Stimulated activated naive CD8-positive, alpha-beta T cell treated with anti-CD3 and anti-CD28 coated beads, Interleukin-15, amount 100 ng/mL, for 72 hours (primary cell): ENCODE measurements at regions not wholly inside any gene's neighbourhood (a gene's known extent, or its start where the extent isn't known, plus 50 kb on each side); places are given as distances from the start of the nearest gene placed in this dataset.
A peak's percentile ranks its signal among the peaks of the same experiment; 100 is the strongest.
"Not testable (repeated sequence)": the region's sequence is repeated elsewhere in the genome, so short reads cannot be mapped to it uniquely, and the experiment has no call there.

ENCODE experiments used
- ATAC-seq: fragments of 150-1000 bp; cut with Tn5 transposase; 2 replicates; pipeline ENCODE4 v1.10.0; 2021; ENCODE audit warnings: mild to moderate bottlenecking, moderate library complexity
- DNase-seq, 2 donors: peaks; one replicate each; pipeline ENCODE4 v3.0.0; 2021 to 2022
- H3K27ac Mint-ChIP-seq, 2 donors: one replicate each; pipeline ENCODE4 v1.8.0; 2022; ENCODE audit warnings: mild to moderate bottlenecking in 2 of 2, mixed read lengths in 2 of 2, moderate library complexity in 2 of 2
- H3K27me3 Mint-ChIP-seq: one replicate; pipeline ENCODE4 v1.8.0; 2022; ENCODE audit warnings: mixed read lengths
- H3K4me1 Mint-ChIP-seq: one replicate; pipeline ENCODE4 v1.8.0; 2022; ENCODE audit warnings: mild to moderate bottlenecking, mixed read lengths
- H3K4me3 Mint-ChIP-seq, 2 donors: one replicate each; pipeline ENCODE4 v1.8.0; 2022; ENCODE audit warnings: mild to moderate bottlenecking in 2 of 2, mixed read lengths in 2 of 2, moderate library complexity in 1 of 2
- H3K9me3 Mint-ChIP-seq, 2 donors: one replicate each; pipeline ENCODE4 v1.8.0; 2022; ENCODE audit warnings: mixed read lengths in 2 of 2

GRCh38 chr9:2269778-2270177 is 254.6 kb downstream of the SMARCA2 start:
- no peak overlapping the region for H3K4me3 Mint-ChIP-seq
- H3K27ac Mint-ChIP-seq = no peak overlapping the region
- H3K9me3 Mint-ChIP-seq = no peaks in the 10 kb centered on the region
- ATAC-seq (no peak), DNase-seq (no peak)
- H3K27me3 Mint-ChIP-seq = peaks cover 28% of the 10 kb centered on the region
- H3K4me1 Mint-ChIP-seq = no peaks in the 10 kb centered on the region

GRCh38 chr9:2270565-2270964 is 255.4 kb downstream of the SMARCA2 start:
- no peak overlapping the region for H3K4me3 Mint-ChIP-seq
- no peaks in the 10 kb centered on the region for H3K9me3 Mint-ChIP-seq
- H3K27ac Mint-ChIP-seq = no peak overlapping the region
- ATAC-seq = no peak
- peaks cover 28% of the 10 kb centered on the region for H3K27me3 Mint-ChIP-seq
- no peaks in the 10 kb centered on the region for H3K4me1 Mint-ChIP-seq
- no peak for DNase-seq

GRCh38 chr9:2271426-2271825 is 256.3 kb downstream of the SMARCA2 start:
- ATAC-seq = peak; percentile 46
- Mint-ChIP-seq H3K9me3 (no peaks in the 10 kb centered on the region), H3K4me3 (no peak overlapping the region), H3K4me1 (no peaks in the 10 kb centered on the region), H3K27ac (no peak overlapping the region), H3K27me3 (peaks cover 28% of the 10 kb centered on the region)
- no peak for DNase-seq

GRCh38 chr9:2274762-2275161 is 259.6 kb downstream of the SMARCA2 start:
- Mint-ChIP-seq H3K27ac (no peak overlapping the region), H3K27me3 (peaks cover 16% of the 10 kb centered on the region), H3K4me3 (no peak overlapping the region), H3K9me3 (no peaks in the 10 kb centered on the region), H3K4me1 (no peaks in the 10 kb centered on the region)
- ATAC-seq (no peak), DNase-seq (no peak)

- no peak overlapping the region for H3K27ac Mint-ChIP-seq
- no peak for DNase-seq
Observed at GRCh38 chr9:2276296-2276695, 261.1 kb downstream of the SMARCA2 start.

GRCh38 chr9:2277133-2277532 is 262.0 kb downstream of the SMARCA2 start:
- not testable (repeated sequence) for H3K4me1 Mint-ChIP-seq, H3K27me3 Mint-ChIP-seq, H3K4me3 Mint-ChIP-seq, H3K27ac Mint-ChIP-seq, H3K9me3 Mint-ChIP-seq, ATAC-seq, DNase-seq

More at GRCh38 chr9:2276296-2276695, 261.1 kb downstream of the SMARCA2 start:
- Mint-ChIP-seq H3K4me3 (no peak overlapping the region), H3K9me3 (no peaks in the 10 kb centered on the region), H3K4me1 (no peaks in the 10 kb centered on the region), H3K27me3 (peaks cover 2% of the 10 kb centered on the region)
- ATAC-seq = no peak

GRCh38 chr9:2277644-2278043 is 262.5 kb downstream of the SMARCA2 start:
- H3K27me3 Mint-ChIP-seq, ATAC-seq, H3K27ac Mint-ChIP-seq, H3K4me1 Mint-ChIP-seq, DNase-seq, H3K4me3 Mint-ChIP-seq, H3K9me3 Mint-ChIP-seq: not testable (repeated sequence)

- not testable (repeated sequence) for H3K4me3 Mint-ChIP-seq, DNase-seq, H3K4me1 Mint-ChIP-seq, H3K9me3 Mint-ChIP-seq, H3K27me3 Mint-ChIP-seq, ATAC-seq, H3K27ac Mint-ChIP-seq
Observed at GRCh38 chr9:2279138-2279537, 264.0 kb downstream of the SMARCA2 start.

- Mint-ChIP-seq H3K27ac (no peak overlapping the region), H3K9me3 (no peaks in the 10 kb centered on the region), H3K4me3 (no peak overlapping the region), H3K27me3 (no peaks in the 10 kb centered on the region), H3K4me1 (no peaks in the 10 kb centered on the region)
- ATAC-seq (no peak), DNase-seq (no peak)
Observed at GRCh38 chr9:2281031-2281802, 266.1 kb downstream of the SMARCA2 start.

GRCh38 chr9:2281803-2282185 is 266.6 kb downstream of the SMARCA2 start:
- H3K9me3 Mint-ChIP-seq = no peaks in the 10 kb centered on the region
- no peak for DNase-seq
- no peak for ATAC-seq
- H3K27ac Mint-ChIP-seq = no peak overlapping the region
- peaks cover 1% of the 10 kb centered on the region for H3K27me3 Mint-ChIP-seq
- H3K4me1 Mint-ChIP-seq = no peaks in the 10 kb centered on the region
- no peak overlapping the region for H3K4me3 Mint-ChIP-seq

GRCh38 chr9:2284770-2285169 is 269.6 kb downstream of the SMARCA2 start:
- Mint-ChIP-seq H3K4me3 (no peak overlapping the region), H3K27ac (no peak overlapping the region), H3K27me3 (peaks cover 20% of the 10 kb centered on the region), H3K4me1 (no peaks in the 10 kb centered on the region), H3K9me3 (no peaks in the 10 kb centered on the region)
- ATAC-seq (no peak), DNase-seq (no peak)

GRCh38 chr9:2285416-2286332 is 270.5 kb downstream of the SMARCA2 start:
- Mint-ChIP-seq H3K27ac (peak overlapping the region in 1 of 2 donors; percentile 27), H3K4me1 (no peaks in the 10 kb centered on the region), H3K9me3 (no peaks in the 10 kb centered on the region), H3K4me3 (no peak overlapping the region), H3K27me3 (peaks cover 26% of the 10 kb centered on the region)
- DNase-seq (no peak), ATAC-seq (no peak)

GRCh38 chr9:2286333-2286705 is 271.2 kb downstream of the SMARCA2 start:
- H3K27me3 Mint-ChIP-seq = peaks cover 32% of the 10 kb centered on the region
- ATAC-seq = no peak
- no peak overlapping the region for H3K4me3 Mint-ChIP-seq
- no peaks in the 10 kb centered on the region for H3K9me3 Mint-ChIP-seq
- no peak for DNase-seq
- no peak overlapping the region for H3K27ac Mint-ChIP-seq
- no peaks in the 10 kb centered on the region for H3K4me1 Mint-ChIP-seq

- ATAC-seq (no peak), DNase-seq (no peak)
- Mint-ChIP-seq H3K9me3 (no peaks in the 10 kb centered on the region), H3K4me1 (no peaks in the 10 kb centered on the region), H3K27ac (no peak overlapping the region), H3K4me3 (no peak overlapping the region), H3K27me3 (peaks cover 38% of the 10 kb centered on the region)
Observed at GRCh38 chr9:2286825-2287455, 271.8 kb downstream of the SMARCA2 start.

GRCh38 chr9:2288309-2288708 is 273.2 kb downstream of the SMARCA2 start:
- no peak overlapping the region for H3K4me3 Mint-ChIP-seq
- no peaks in the 10 kb centered on the region for H3K4me1 Mint-ChIP-seq
- no peaks in the 10 kb centered on the region for H3K9me3 Mint-ChIP-seq
- H3K27ac Mint-ChIP-seq = no peak overlapping the region
- no peak for DNase-seq
- peak; percentile 31 for ATAC-seq
- peaks cover 42% of the 10 kb centered on the region for H3K27me3 Mint-ChIP-seq

GRCh38 chr9:2289263-2289662 is 274.1 kb downstream of the SMARCA2 start:
- Mint-ChIP-seq H3K27me3 (peaks cover 42% of the 10 kb centered on the region), H3K9me3 (no peaks in the 10 kb centered on the region), H3K4me3 (no peak overlapping the region), H3K4me1 (no peaks in the 10 kb centered on the region), H3K27ac (no peak overlapping the region)
- DNase-seq (no peak), ATAC-seq (no peak)
